ENCODE measurements at regions not wholly inside any gene's neighbourhood (a gene's known extent, or its start where the extent isn't known, plus 50 kb on each side); places are given as distances from the start of the nearest gene placed in this dataset.
"Not testable (repeated sequence)": the region's sequence is repeated elsewhere in the genome, so short reads cannot be mapped to it uniquely, and the experiment has no call there.

GRCh38 chr1:213596729-213597128, 391.0 kb upstream of the PROX1 start:
- H3K4me3 Mint-ChIP-seq (ENCODE audit: unreplicated experiment): no peak overlapping the region
- peaks cover 9% of the 10 kb centered on the region for H3K9me3 Mint-ChIP-seq (ENCODE audit: unreplicated experiment)
- no peak for TF ChIP-seq CTCF (IDR thresholded peaks at IDR 0.05; ENCODE audit: unreplicated experiment)
- no TSS peak for BruUV-seq (replicated peaks)
- no peaks in the 10 kb centered on the region for H3K36me3 Mint-ChIP-seq (ENCODE audit: insufficient read depth, unreplicated experiment)
- ChIA-PET CTCF (interaction anchor here (0.6 kb wide), 1 partner anchor 474 kb away, joined by 3 read pairs; no protein-coding TSS in a partner anchor), POLR2A (no interaction called here)
- intact Hi-C loops (cut with micrococcal nuclease): no loop called here
- H3K27ac Mint-ChIP-seq (ENCODE audit: low read depth, unreplicated experiment): no peak overlapping the region
- peaks cover 8% of the 10 kb centered on the region for H3K27me3 Mint-ChIP-seq (ENCODE audit: insufficient read depth, unreplicated experiment)
- DNase-seq (ENCODE audit: unreplicated experiment): no peak
- H3K4me1 Mint-ChIP-seq (ENCODE audit: insufficient read depth, unreplicated experiment): no peaks in the 10 kb centered on the region

- POLR2A ChIA-PET: no interaction called here
- BruUV-seq (replicated peaks): no TSS peak
- intact Hi-C loops (cut with micrococcal nuclease): no loop called here
- DNase-seq (ENCODE audit: unreplicated experiment): no peak
- H3K9me3 Mint-ChIP-seq (ENCODE audit: unreplicated experiment): peaks cover 5% of the 10 kb centered on the region
- no peaks in the 10 kb centered on the region for H3K4me1 Mint-ChIP-seq (ENCODE audit: insufficient read depth, unreplicated experiment)
- H3K27me3 Mint-ChIP-seq (ENCODE audit: insufficient read depth, unreplicated experiment): peaks cover 8% of the 10 kb centered on the region
- CTCF ChIA-PET: no interaction called here
- H3K36me3 Mint-ChIP-seq (ENCODE audit: insufficient read depth, unreplicated experiment): no peaks in the 10 kb centered on the region
- no peak for TF ChIP-seq CTCF (IDR thresholded peaks at IDR 0.05; ENCODE audit: unreplicated experiment)
- H3K27ac Mint-ChIP-seq (ENCODE audit: low read depth, unreplicated experiment): no peak overlapping the region
- no peak overlapping the region for H3K4me3 Mint-ChIP-seq (ENCODE audit: unreplicated experiment)
Observed at GRCh38 chr1:213598263-213598662, 389.5 kb upstream of the PROX1 start.

GRCh38 chr1:213600879-213601278, 386.9 kb upstream of the PROX1 start:
- DNase-seq (ENCODE audit: unreplicated experiment): peak; percentile 23
- ChIA-PET POLR2A (no interaction called here), CTCF (no interaction called here)
- no peaks in the 10 kb centered on the region for H3K36me3 Mint-ChIP-seq (ENCODE audit: insufficient read depth, unreplicated experiment)
- H3K4me1 Mint-ChIP-seq (ENCODE audit: insufficient read depth, unreplicated experiment): no peaks in the 10 kb centered on the region
- H3K4me3 Mint-ChIP-seq (ENCODE audit: unreplicated experiment): no peak overlapping the region
- no peaks in the 10 kb centered on the region for H3K9me3 Mint-ChIP-seq (ENCODE audit: unreplicated experiment)
- H3K27ac Mint-ChIP-seq (ENCODE audit: low read depth, unreplicated experiment): no peak overlapping the region
- peaks cover 8% of the 10 kb centered on the region for H3K27me3 Mint-ChIP-seq (ENCODE audit: insufficient read depth, unreplicated experiment)
- no peak for TF ChIP-seq CTCF (IDR thresholded peaks at IDR 0.05; ENCODE audit: unreplicated experiment)
- intact Hi-C loops (cut with micrococcal nuclease): no loop called here
- no TSS peak for BruUV-seq (replicated peaks)

- BruUV-seq (replicated peaks); H3K4me1 Mint-ChIP-seq (ENCODE audit: insufficient read depth, unreplicated experiment); H3K4me3 Mint-ChIP-seq (ENCODE audit: unreplicated experiment); H3K9me3 Mint-ChIP-seq (ENCODE audit: unreplicated experiment); CTCF ChIA-PET; POLR2A ChIA-PET; H3K27me3 Mint-ChIP-seq (ENCODE audit: insufficient read depth, unreplicated experiment); intact Hi-C loops (cut with micrococcal nuclease); H3K36me3 Mint-ChIP-seq (ENCODE audit: insufficient read depth, unreplicated experiment); DNase-seq (ENCODE audit: unreplicated experiment); H3K27ac Mint-ChIP-seq (ENCODE audit: low read depth, unreplicated experiment): not testable (repeated sequence)
Observed at GRCh38 chr1:213601705-213602104, 386.1 kb upstream of the PROX1 start.

GRCh38 chr1:213602796-213603486, 384.8 kb upstream of the PROX1 start:
- CTCF ChIA-PET: interaction anchor here (0.6 to 1.0 kb wide), 3 partner anchors 12 to 436 kb away, joined by 3 read pairs; no protein-coding TSS in a partner anchor
- H3K4me3 Mint-ChIP-seq (ENCODE audit: unreplicated experiment): no peak overlapping the region
- intact Hi-C loops (cut with micrococcal nuclease): no loop called here
- TF ChIP-seq CTCF (IDR thresholded peaks at IDR 0.05; ENCODE audit: unreplicated experiment): no peak
- H3K27ac Mint-ChIP-seq (ENCODE audit: low read depth, unreplicated experiment): no peak overlapping the region
- no peak for DNase-seq (ENCODE audit: unreplicated experiment)
- no peaks in the 10 kb centered on the region for H3K9me3 Mint-ChIP-seq (ENCODE audit: unreplicated experiment)
- BruUV-seq (replicated peaks): no TSS peak
- POLR2A ChIA-PET: no interaction called here
- H3K36me3 Mint-ChIP-seq (ENCODE audit: insufficient read depth, unreplicated experiment): no peaks in the 10 kb centered on the region
- H3K27me3 Mint-ChIP-seq (ENCODE audit: insufficient read depth, unreplicated experiment): peaks cover 2% of the 10 kb centered on the region
- no peaks in the 10 kb centered on the region for H3K4me1 Mint-ChIP-seq (ENCODE audit: insufficient read depth, unreplicated experiment)

Data from MCF 10A (cell line).